Lower leg skin (tissue), 3 donors: ENCODE measurements at regions not wholly inside any gene's neighbourhood (a gene's known extent, or its start where the extent isn't known, plus 50 kb on each side); places are given as distances from the start of the nearest gene placed in this dataset.

Source experiments
- CTCF ChIP-seq, 3 donors: fragments of 450-650 bp; IDR thresholded peaks; one replicate each; pipeline ENCODE4 v1.5.1; 2016; ENCODE audit warnings: antibody characterized with exemption in 3 of 3, mild to moderate bottlenecking in 3 of 3, moderate library complexity in 2 of 3
- POLR2A ChIP-seq, 2 donors: fragments of 450-650 bp; IDR thresholded peaks; one replicate each; pipeline ENCODE4 v1.6.1; 2016 to 2017; ENCODE audit warnings: antibody characterized with exemption in 2 of 2, mild to moderate bottlenecking in 1 of 2, moderate library complexity in 1 of 2

- TF ChIP-seq POLR2A (IDR thresholded peaks at IDR 0.05) (no peak), CTCF (IDR thresholded peaks at IDR 0.05) (no peak)
Measured at GRCh38 chr21:14754259-14754604, 208.1 kb upstream of the SAMSN1 start.
